NCI-H1417 treated with DMSO at 0.1 percent for 48 hours (cell line): ENCODE measurements at regions not wholly inside any gene's neighbourhood (a gene's known extent, or its start where the extent isn't known, plus 50 kb on each side); places are given as distances from the start of the nearest gene placed in this dataset.

Source experiments
- DNase-seq: peaks from one replicate; lab custom pipeline; 2025; lab: John Stamatoyannopoulos, UW

DNA sequence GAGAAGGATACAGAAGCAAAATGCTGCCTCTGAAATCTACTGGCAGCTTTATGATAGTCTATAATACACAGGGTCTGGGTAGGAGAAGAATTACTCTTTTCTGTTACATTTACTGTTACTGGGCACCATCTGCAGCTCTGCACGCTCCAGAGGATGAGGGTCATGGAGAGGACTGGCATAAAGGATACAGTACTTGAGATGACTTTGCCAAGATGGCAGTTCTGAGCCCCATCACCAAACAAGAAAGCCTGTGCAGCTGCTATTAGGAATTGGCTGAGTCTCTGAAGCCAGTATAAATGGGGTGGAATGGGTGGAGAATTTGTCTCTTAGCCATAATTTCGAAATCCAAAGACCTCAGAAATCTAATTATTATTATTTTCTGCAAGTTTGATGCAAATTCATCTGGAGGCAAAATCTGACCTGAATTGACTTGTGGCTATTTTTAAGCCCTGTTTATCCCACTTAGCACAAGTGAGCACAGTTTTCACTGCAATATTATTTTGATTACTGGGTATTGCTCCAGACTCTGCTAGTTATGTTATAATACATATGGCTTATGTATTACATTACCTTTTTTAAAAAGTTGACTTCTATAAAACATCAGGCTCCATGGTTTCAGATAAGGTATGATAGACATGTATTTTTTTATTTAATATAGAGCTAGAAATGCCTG is 579.5 kb downstream of the MBD2 start:
- DNase-seq = no peak

DNA sequence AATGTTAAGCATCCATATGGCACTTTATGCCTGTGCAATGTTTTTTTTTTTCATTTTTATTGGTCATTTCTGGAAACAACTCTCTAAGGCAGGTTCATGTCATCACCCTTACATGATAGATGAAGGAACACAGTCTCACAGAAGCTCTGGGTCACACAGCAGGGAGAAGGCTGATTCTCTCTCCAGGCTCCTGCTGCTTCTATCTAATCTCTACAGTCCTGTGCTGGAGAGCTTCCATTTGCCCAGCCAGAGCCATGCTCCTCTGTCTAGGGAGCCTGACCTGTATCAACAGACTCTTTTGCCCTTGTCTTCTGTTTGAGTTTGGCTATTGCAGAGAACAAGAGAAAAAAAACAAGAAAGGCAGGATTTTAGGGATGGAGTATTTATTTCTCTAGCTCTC is 584.8 kb downstream of the MBD2 start:
- DNase-seq = no peak

DNA sequence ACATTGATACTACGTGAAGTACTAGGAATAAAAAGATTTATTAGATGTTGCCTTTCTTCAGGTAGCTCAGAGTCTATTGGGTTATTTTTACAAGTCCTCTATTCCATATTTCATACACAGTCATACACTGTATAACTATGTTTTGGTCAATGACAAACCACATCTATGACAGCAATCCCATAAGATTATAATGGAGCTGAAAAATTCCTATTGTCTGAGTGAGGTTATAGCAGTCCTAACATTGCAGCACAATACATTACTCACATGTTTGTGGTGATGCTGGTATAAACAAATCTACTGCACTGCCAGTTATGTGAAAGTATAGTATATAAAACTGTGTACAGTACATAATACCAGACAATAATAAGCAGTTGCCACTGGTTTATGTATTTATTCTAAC is 595.1 kb downstream of the MBD2 start:
- DNase-seq = no peak

DNA sequence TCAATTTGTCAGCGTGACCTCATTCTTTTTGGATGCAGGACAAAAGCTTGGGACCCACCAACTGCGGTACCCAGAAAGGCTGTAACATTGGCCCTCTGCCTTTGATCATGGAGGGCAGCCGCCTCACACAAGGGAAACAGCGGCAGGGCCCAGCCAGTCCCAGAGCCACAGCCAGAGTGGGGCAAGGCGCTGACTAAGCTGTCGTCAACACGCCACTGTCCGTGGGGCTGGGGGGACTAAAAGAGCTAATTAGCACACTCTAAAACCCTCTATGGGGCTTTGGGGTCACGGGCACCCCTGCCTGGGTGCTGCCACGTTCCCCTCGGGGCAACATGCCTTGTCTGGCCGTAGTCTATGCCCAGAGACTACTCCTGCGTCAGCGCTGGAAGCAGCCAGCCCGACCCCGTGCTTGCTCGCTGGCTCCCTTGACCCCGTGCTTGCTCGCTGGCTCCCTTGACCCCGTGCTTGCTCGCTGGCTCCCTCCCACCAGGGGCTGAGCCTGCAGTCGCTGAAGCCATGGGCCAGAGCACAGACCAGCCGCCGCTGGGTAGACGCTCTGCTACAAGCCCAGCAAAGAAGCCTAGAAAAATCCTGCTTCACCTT is 598.4 kb downstream of the MBD2 start:
- DNase-seq = no peak

DNA sequence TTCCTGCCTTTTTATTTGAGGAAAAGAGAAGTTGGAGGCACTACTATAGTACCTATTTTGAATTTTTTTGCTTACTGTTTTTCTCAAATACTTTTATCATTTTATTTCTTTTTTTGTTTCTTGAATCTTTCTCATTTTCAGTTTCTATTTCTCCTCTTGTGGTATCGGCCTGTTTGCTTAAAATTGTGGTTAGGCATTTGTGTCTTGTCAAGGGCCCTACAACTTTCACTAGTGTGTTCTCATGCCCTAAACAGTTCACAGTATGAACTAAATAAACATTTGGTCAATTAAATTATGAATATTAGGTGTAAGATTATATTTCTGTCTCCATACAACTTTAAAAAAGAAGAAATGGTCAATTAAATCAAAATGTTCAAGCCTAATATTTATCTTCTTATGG is 613.5 kb downstream of the MBD2 start:
- DNase-seq = no peak

DNA sequence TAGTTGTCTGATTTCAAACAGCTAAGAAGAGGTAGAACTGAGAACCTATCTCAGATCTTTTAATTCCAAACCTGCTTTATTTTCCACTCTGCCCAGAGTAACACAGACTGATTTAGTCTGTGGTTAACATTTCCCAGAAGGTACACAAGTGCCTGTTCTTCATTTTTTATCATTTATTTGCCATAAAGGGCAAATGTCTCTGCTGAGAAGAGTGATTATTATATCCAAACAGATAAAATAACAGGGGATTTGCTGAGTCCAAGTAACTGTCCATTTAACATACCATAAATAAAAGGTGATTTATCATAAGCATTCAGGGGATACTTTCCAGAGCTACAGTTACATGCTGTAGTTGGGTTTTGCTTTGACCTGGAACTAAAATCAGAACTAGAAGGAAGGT is 617.7 kb downstream of the MBD2 start:
- DNase-seq = no peak

DNA sequence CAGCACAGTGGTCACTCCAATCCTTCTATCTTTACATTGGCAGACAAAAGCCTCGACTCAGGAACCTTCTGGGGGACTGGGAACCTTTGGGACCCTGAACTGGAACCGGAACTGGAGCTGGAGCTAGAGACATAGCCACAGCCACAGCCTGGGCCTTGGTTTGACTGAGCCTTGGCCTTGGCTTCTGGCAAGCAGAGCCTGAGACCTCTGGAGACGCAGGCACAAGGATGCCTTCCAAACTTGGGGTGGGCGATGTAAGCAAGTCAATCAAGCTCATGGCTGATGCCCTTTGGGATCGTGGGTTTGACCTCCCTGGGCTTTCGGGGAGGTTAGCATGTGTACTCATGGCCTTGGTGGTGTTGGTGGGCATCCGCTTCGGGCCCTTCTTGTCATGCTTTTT is 619.3 kb downstream of the MBD2 start:
- no peak for DNase-seq

DNA sequence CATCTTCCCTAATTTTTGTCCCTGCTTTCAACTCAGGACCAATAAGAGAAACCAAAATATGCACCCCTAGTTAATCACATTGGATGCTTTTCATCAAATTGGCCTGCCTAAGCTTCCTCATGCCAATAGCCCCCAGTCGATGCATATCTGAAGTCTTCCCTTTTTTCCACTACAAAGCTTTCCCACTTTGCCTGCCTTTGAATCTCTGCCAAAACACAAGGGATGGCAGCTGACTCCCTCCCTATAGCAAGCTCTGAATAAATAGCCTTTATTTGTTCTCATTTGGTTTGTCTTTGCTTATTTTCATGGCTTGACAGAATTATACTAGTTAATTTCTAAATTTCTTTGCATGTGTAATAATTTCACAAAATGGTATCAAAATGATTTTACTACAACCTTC is 621.2 kb downstream of the MBD2 start:
- DNase-seq = no peak

DNA sequence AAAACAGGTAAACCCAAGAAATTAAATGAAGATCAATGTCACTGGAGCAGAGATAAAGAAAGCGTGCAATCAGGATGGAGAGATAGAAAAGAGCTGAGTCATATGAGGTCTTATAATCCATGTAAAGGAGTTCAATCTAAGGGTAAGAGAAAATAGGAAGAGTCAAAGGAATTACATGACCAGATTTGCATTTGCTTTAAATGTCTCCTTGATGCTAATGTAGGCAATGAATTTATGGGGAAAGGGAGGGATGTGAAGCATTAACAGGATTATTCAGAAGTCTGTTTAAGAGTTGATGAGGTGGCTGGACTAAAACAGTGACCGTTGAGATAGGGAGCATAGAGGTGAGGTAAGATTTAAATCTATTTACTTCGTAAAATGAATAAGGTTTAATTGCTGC is 623.1 kb downstream of the MBD2 start:
- DNase-seq = no peak

DNA sequence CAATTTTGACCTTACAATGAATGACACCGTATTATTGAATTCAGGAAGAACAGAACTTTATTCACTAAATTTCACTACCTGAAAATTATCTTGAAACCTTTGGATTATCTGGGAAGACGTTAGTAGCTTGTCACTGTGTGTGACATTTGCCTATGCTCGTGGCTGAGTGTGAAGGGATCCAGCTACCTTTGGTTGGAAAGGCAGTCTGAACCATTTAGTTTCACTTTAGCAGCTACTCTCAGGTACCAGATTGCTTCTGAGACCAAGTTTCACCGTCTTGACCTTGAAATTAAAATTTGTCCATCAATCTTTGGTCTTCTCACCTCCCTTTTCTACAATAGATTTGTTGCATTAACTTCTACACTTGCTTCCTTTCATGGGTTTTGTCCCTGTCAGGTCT is 637.5 kb downstream of the MBD2 start:
- DNase-seq = no peak
